HG03108 (cell line): ENCODE measurements at regions not wholly inside any gene's neighbourhood (a gene's known extent, or its start where the extent isn't known, plus 50 kb on each side); places are given as distances from the start of the nearest gene placed in this dataset.

Source experiments
- ATAC-seq: cut with Tn5 transposase; IDR thresholded peaks from one replicate; pipeline ENCODE4 v1.9.1; 2021; ENCODE audit warnings: moderate library complexity; ENCODE audit not compliant: unreplicated experiment

DNA sequence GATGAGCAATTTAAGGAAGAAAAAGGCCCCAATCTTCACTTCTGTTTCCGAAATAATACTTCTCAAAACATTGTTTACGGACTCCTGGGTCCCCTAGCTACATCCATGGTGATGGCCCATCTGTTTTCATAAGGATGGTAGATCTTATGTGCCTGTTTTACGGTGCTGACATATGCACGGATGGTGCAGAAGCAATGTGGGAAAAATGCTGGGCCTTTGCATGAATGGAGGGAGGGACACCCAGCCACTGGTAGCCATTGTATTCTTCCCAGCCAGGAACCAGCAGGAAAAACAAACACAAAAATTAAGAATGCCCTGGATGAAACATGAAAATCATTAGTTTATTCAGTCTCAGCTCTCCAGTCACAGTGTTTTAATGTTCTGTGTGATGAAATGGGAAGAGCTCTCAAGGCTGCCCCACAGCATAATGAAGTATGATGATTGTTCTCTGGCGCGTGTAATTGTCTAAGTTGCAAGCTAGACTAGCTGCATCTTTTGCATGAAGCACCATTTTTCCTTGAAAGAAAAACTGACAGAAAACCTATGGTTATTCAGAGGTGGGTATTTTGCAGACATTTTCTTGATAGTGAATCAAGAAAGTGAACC is 1201.1 kb upstream of the SLC10A2 start:
- ATAC-seq, result no peak

DNA sequence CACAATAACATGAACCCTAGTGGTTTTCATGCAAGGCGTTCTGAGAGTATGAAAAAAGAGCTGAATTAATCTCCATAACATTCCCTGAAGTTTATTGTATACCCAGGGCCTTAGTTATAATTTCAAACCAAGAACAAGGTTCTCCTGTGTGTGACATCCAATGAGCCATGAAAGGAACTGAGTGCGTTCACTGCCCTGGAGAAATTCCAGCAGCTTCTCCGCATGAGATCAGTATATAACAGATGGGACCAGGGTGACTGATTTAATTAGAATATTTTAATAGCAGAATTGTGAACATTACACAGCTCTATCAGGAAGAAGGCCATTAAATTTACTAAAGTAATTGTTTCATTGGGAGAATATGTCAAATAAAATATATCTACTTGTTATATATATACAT is 1190.5 kb upstream of the SLC10A2 start:
- ATAC-seq, result no peak

DNA sequence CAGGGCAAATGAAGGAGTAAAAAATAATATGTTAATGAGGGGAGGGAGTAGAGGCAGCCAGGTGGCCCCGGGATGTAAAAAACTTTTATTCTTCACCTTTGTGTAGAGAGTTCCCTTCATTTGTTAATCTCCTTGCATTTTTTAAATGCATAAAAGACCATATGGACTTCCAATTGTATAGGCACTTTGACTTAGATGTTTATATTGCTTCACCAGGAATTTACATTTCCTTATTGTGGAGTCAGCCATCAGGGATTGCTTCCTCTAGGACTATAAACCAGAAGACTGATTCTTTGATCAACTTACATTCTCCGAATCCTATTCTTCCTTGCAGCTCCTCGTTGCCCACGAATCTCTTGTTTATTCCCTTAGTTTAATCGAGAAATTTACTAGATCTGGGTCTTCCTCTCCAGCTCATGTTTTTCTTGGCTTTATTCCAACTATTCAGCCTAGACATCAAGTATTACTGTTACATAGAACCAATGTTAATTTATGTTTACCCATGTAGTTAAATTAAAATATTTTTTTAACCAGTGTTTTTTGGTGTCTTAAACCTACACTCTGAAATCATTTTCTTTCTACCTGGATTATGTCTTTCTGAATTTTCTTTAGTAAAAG is 1187.0 kb upstream of the SLC10A2 start:
- ATAC-seq, result no peak

GRCh38 chr13:104251931-104252330 is 1185.7 kb upstream of the SLC10A2 start:
- ATAC-seq, result no peak

GRCh38 chr13:104246955-104247354 is 1180.7 kb upstream of the SLC10A2 start:
- no peak for ATAC-seq

- no peak for ATAC-seq
Observed at GRCh38 chr13:104206450-104207044, 1140.3 kb upstream of the SLC10A2 start.

GRCh38 chr13:104204177-104204576 is 1138.0 kb upstream of the SLC10A2 start:
- ATAC-seq, result no peak

DNA sequence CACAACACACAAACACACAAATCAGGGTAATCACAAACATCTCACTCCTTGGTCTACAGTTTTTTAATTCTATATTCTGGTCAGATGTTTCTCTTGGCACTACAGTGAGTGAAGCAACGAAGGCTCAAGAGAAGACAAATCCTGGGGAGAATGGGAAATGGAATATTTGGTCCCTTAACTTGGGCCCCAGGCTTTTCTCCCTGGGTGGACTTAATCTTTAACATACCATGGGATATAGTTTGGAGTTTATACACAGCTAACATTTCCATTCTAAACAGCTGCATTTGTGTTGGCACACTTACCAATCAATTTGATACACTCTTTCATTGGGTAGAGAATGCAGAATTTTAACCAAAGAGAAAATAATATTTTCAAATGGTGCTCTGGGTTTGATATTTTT is 1132.6 kb upstream of the SLC10A2 start:
- ATAC-seq, result no peak

DNA sequence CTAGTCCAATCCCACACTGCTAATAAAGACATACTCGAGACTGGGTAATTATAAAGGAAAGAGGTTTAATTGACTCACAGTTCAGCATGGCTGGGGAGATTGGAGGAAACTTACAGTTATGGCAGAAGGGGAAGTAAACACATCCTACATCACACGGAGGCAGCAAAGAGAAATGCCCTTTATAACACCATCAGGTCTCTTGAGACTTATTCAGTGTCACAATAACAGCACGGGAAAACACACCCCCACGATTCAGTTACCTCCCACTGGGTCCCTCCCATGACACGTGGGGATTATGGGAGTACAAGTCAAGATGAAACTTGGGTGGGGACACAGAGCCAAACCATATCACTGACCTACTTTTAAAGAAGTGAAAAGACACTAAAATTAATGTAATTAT is 1130.4 kb upstream of the SLC10A2 start:
- ATAC-seq, result no peak

- ATAC-seq, result no peak
Observed at GRCh38 chr13:104181526-104182231, 1115.5 kb upstream of the SLC10A2 start.

DNA sequence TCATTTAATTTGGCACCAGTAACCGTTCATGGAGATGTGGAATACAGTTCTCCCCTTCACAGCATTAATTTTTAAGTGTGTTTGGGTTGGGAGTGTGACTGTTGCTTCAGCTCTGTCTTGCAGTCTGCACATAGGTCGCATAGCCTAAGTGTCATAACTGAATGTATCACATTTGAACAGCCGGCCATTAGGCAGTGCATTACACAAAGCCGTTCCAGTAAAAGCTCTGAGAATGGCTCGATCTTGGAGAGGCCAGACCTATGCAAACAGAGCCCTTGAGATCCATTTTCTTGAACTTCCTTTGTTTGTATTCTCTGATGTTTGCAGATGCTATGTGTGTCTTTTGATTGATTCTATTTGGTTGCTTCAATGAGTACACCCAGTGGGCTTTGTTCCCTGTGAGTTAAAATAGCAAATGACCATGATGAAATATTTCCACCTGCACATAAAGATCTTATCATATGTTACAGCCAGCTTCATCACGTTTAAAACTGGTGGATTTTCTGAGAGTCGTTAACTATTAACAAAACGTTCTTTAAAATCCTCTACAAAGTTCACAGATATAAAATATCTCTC is 1104.9 kb upstream of the SLC10A2 start:
- ATAC-seq, result no peak

DNA sequence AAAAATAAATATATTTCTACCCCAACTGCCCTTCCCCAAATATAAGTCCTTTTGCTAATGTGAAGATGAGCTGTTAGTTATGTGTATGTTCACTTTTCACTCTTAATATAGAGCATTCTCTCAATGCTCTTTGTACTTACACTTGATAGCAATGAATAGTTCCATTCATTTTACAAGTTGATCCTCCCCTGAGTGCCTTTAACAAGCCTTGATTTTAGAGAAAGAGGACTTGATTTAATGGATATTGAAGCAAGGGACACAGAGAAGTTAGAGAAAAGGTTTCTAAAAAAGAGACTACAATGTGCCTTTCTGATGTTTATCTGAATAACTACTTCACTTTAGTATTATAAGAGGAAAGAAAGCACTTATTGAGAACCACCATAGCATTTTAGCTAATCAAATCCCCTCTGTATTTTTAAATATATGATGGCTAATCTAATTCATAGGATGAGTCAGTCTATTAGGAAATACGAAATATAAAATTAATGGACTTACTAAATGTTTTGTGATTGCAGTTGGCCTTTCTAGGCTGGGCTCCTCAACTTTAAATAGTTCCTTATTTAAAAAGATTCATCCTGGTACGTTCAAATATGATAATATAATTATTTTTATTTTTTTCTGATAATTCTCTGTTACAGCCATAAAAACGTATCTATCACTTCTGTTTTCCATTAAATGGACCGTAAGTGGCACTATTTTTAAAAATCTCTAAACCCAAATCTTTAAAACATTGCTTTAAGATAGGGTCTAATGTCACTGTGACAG is 1097.8 kb upstream of the SLC10A2 start:
- ATAC-seq, result no peak

DNA sequence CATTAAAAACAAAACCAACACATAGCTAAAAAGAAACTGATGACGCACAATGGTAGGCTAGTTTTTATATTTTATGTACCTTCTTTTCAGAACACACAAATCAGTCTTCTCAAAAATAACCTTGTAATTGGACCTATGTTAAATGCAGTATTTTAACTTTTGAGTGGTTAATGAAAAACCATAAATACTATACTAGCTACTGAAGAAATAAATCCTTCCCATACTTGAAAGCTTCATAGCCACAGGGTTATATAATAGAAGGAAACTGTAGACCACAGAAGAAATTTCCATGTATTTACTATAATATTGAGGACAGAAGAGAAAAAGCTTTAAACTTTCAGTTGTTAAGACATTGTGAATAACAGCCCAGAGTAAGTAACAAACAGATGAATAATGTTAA is 1094.3 kb upstream of the SLC10A2 start:
- no peak for ATAC-seq

DNA sequence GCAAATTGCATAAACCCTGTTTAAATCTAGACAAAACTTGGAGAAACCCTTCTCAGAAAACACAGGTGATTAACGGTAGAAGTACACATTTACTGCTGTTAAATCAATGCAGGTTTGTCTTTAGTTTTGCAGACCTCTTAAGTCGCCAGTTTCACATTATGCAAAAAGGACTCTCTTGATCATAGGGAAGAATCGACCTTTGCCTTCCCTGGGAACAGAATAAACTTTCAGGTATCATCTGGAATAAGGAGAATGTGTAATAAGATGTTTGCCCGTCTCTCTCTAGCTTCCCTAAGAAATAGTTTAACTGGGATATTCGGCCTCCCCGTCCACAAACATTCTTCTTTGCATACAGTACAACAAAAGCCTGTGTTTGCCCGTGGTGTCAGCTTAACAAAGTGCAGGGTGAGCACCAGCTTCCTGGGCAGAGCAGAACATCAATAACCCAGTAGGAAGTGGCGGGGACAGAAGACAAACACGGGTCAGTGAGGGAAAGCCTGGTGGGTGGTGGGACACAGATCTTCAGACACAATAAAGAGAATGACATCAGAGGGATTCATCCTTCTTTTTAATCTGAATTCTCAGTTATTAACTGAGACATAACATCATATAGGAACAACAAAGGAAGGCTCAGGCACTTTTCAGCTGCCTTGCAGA is 1077.7 kb upstream of the SLC10A2 start:
- no peak for ATAC-seq

DNA sequence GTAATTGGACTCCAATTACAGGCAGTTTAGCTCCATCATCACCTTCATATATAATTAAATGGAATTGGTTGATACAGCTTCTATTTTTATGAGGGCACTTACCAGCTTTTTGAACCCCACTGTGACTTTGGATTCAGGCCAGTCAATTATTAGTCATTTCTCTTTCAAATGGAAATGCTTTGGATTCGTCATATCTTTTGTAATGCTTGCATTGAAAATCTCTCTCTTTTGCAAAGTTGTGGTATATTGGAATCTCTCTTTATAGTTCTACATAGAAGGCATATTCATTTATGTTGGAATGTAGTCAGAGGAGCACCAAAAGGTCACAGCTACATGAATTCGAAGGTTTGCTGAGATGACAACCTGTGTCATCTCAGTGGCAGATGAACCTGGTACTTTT is 1074.3 kb upstream of the SLC10A2 start:
- ATAC-seq, result no peak

DNA sequence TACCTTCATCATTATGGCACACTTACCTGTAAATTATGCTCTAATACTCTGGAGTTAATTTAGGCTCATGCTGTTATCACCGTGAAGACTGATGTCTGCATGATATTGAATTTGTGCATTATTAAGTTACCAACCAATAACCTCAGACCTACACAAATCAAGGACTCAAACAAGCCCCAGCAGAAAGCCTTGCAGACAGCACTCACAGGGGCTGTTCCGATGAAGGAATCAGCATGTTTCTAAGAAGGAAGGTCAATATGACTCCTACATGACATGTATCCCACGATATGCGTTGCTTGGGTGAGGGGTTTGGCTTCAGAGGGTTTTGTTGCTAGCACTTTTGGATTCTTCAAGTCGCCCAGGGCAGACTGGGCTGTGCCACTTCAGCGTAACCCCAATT is 1071.2 kb upstream of the SLC10A2 start:
- no peak for ATAC-seq

DNA sequence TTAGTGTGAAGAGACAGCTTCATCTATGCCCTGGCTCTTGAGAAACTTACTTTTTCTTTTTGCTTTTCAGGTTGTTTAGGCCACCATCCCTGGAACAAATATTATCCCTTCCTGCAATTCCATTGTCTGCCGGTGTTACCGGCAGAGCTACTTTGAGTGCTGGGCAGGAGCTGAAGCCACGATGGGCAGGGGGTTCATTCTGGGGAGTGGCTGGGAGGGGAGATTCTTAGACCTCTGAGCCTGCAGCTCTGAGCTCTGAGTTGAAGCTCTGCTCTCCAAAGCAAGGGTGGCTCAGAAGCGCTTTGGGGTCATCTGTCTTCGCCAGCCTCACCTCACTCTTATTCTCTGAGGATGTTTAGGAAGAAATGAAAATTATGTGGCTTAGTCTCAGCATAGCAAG is 1066.6 kb upstream of the SLC10A2 start:
- ATAC-seq, result no peak

DNA sequence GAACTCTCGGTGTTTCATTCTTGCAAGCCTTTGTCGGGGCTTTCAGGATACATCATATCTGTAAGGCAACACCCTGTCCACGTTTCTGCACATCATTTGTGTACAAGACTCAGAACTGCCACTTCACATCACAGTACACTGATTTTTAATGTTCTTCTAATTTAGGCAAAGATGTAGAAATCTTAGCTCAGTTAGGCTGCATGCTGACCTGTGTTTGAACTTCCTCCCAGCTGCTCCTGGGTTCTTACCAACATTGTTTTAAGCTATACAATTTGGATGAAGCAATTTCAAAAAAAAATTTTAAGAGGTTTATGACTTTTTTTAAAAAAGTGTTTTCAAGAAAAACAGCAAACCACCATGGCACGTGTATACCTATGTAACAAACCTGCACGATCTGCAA is 1047.9 kb upstream of the SLC10A2 start:
- ATAC-seq, result no peak

GRCh38 chr13:104111031-104111430 is 1044.8 kb upstream of the SLC10A2 start:
- ATAC-seq, result no peak

DNA sequence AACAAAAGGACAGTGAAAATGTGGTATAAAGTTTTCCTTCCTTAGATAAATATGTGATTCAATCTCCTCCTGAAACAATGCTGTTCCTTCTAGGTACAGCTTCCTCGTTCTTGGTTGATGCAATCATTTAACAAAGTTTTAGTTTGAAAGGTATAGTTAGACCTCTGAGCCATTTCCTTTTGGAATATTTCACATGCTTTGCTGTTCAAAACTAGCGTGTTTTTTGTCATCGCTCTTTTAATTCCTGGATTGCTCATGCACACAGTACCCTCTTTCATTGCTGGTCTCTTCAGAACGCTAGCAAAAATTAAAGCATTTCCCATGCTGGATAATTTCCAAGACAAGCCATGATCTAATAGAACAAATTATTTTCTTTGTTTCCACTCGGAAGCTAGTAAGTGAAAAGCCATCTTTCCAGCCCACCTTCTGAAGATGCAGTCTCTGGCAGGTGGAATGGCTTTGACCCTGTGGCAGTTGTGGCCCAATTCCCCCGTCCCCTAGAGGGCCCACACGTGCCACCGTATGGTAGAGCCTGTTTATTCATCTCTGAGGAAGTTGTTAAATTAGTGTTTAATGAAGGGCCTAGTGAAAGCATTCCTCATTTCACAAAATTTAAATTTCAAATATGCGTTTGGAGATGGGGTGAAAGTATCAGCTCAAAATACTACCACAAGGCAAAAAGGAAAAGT is 1040.6 kb upstream of the SLC10A2 start:
- no peak for ATAC-seq
